Activated B cell treated with CpG ODN at 0.5 μM for 24 hours (primary cell): ENCODE measurements at regions not wholly inside any gene's neighbourhood (a gene's known extent, or its start where the extent isn't known, plus 50 kb on each side); places are given as distances from the start of the nearest gene placed in this dataset.

ENCODE experiments used
- ATAC-seq: fragments of 200-7000 bp; cut with Tn5 transposase; one replicate; pipeline ENCODE4 v1.10.0; 2021; ENCODE audit warnings: low read depth, mild to moderate bottlenecking, moderate library complexity
- CTCF ChIA-PET: fragments of 350-600 bp; sonication (Branson Sonifier 250); formaldehyde crosslinking; loops from one replicate; lab custom pipeline; 2021; ENCODE audit warnings: antibody characterized with exemption; lab: Charles Lee
- POLR2A ChIA-PET: fragments of 350-600 bp; sonication (Branson Sonifier 250); formaldehyde crosslinking; loops from one replicate; lab custom pipeline; 2021; ENCODE audit warnings: antibody characterized with exemption; lab: Charles Lee
- DNase-seq: peaks from one replicate; pipeline ENCODE4 v3.0.0; 2022
- H3K27ac Mint-ChIP-seq: one replicate; pipeline ENCODE4 v1.8.0; 2020; ENCODE audit warnings: mixed read lengths
- H3K27me3 Mint-ChIP-seq: one replicate; pipeline ENCODE4 v1.8.0; 2021; ENCODE audit warnings: mixed read lengths
- H3K36me3 Mint-ChIP-seq: one replicate; pipeline ENCODE4 v1.8.0; 2021; ENCODE audit warnings: low read depth, mixed read lengths
- H3K4me1 Mint-ChIP-seq: one replicate; pipeline ENCODE4 v1.8.0; 2021; ENCODE audit warnings: mixed read lengths
- H3K4me3 Mint-ChIP-seq: one replicate; pipeline ENCODE4 v1.8.0; 2020; ENCODE audit warnings: mild to moderate bottlenecking, mixed read lengths
- H3K9me3 Mint-ChIP-seq: one replicate; pipeline ENCODE4 v1.8.0; 2020; ENCODE audit warnings: mixed read lengths
- CTCF ChIP-seq: fragments of 200-600 bp; IDR thresholded peaks from one replicate; pipeline ENCODE4 v1.8.0; 2022; ENCODE audit warnings: antibody characterized with exemption, mild to moderate bottlenecking
- intact Hi-C: fragments of 100-400 bp; cut with micrococcal nuclease; formaldehyde crosslinking; loops from one replicate; pipeline ENCODE4 v1.15.1; 2024

GRCh38 chr10:2456834-2457233 lies 610.5 kb upstream of the PFKP start:
- Mint-ChIP-seq H3K9me3 (peaks cover 18% of the 10 kb centered on the region), H3K36me3 (no peaks in the 10 kb centered on the region), H3K27ac (no peak overlapping the region), H3K4me3 (no peak overlapping the region), H3K4me1 (no peaks in the 10 kb centered on the region), H3K27me3 (no peaks in the 10 kb centered on the region)
- intact Hi-C loops: no loop called here
- POLR2A ChIA-PET: no interaction called here
- CTCF ChIA-PET: no interaction called here
- DNase-seq: no peak
- ATAC-seq: no peak
- no peak for TF ChIP-seq CTCF

GRCh38 chr10:2445370-2445769 lies 622.0 kb upstream of the PFKP start:
- intact Hi-C loops: no loop called here
- no peak for TF ChIP-seq CTCF
- DNase-seq (no peak), ATAC-seq (no peak)
- H3K4me1 Mint-ChIP-seq: no peaks in the 10 kb centered on the region
- no peaks in the 10 kb centered on the region for H3K36me3 Mint-ChIP-seq
- H3K27ac Mint-ChIP-seq: no peak overlapping the region
- no peak overlapping the region for H3K4me3 Mint-ChIP-seq
- ChIA-PET CTCF (no interaction called here), POLR2A (no interaction called here)
- H3K9me3 Mint-ChIP-seq: peaks cover 2% of the 10 kb centered on the region
- H3K27me3 Mint-ChIP-seq: no peaks in the 10 kb centered on the region

- DNase-seq (no peak), ATAC-seq (no peak)
- no peak for TF ChIP-seq CTCF
- Mint-ChIP-seq H3K4me1 (no peaks in the 10 kb centered on the region), H3K4me3 (no peak overlapping the region), H3K36me3 (no peaks in the 10 kb centered on the region), H3K9me3 (peaks cover 3% of the 10 kb centered on the region), H3K27me3 (no peaks in the 10 kb centered on the region), H3K27ac (no peak overlapping the region)
- POLR2A ChIA-PET: no interaction called here
- intact Hi-C loops: no loop called here
- CTCF ChIA-PET: no interaction called here
Observed at GRCh38 chr10:2439983-2440382, 627.4 kb upstream of the PFKP start.

GRCh38 chr10:2439000-2439399 lies 628.3 kb upstream of the PFKP start:
- peaks cover 5% of the 10 kb centered on the region for H3K9me3 Mint-ChIP-seq
- H3K4me3 Mint-ChIP-seq: no peak overlapping the region
- DNase-seq (no peak), ATAC-seq (no peak)
- H3K27ac Mint-ChIP-seq: no peak overlapping the region
- no peaks in the 10 kb centered on the region for H3K4me1 Mint-ChIP-seq
- intact Hi-C loops: no loop called here
- TF ChIP-seq CTCF: no peak
- CTCF ChIA-PET: no interaction called here
- POLR2A ChIA-PET: no interaction called here
- H3K27me3 Mint-ChIP-seq: no peaks in the 10 kb centered on the region
- H3K36me3 Mint-ChIP-seq: no peaks in the 10 kb centered on the region

- Mint-ChIP-seq H3K27me3 (no peaks in the 10 kb centered on the region), H3K9me3 (peaks cover 5% of the 10 kb centered on the region), H3K4me3 (no peak overlapping the region), H3K36me3 (no peaks in the 10 kb centered on the region), H3K27ac (no peak overlapping the region), H3K4me1 (no peaks in the 10 kb centered on the region)
- DNase-seq (no peak), ATAC-seq (no peak)
- CTCF ChIA-PET: no interaction called here
- TF ChIP-seq CTCF: no peak
- intact Hi-C loops: no loop called here
- POLR2A ChIA-PET: no interaction called here
Observed at GRCh38 chr10:2438248-2438939, 629.0 kb upstream of the PFKP start.
